BLaER1 treated with 17β-estradiol and CSF1 and Interleukin-3, amounts not matched to agents 10 nM and 100 nM (cell line): ENCODE measurements at regions not wholly inside any gene's neighbourhood (a gene's known extent, or its start where the extent isn't known, plus 50 kb on each side); places are given as distances from the start of the nearest gene placed in this dataset.
"Not testable (repeated sequence)": the region's sequence is repeated elsewhere in the genome, so short reads cannot be mapped to it uniquely, and the experiment has no call there.

ENCODE experiments used
- H3K27ac ChIP-seq, 11 experiments: shearing (Covaris generic); formaldehyde crosslinking; 2 replicates each; pipeline ENCODE4 v1.8.1; 2022
- H3K27me3 ChIP-seq, 11 experiments: shearing (Covaris generic); formaldehyde crosslinking; 2 replicates each; pipeline ENCODE4 v1.8.1; 2022
- H3K36me3 ChIP-seq, 11 experiments: shearing (Covaris generic); formaldehyde crosslinking; 2 replicates each; pipeline ENCODE4 v1.8.1; 2022
- H3K4me1 ChIP-seq, 10 experiments: shearing (Covaris generic); formaldehyde crosslinking; 2 replicates each; pipeline ENCODE4 v1.8.1; 2022
- H3K4me2 ChIP-seq, 11 experiments: shearing (Covaris generic); formaldehyde crosslinking; 2 replicates each; pipeline ENCODE4 v1.8.1; 2022
- H3K4me3 ChIP-seq, 10 experiments: shearing (Covaris generic); formaldehyde crosslinking; 2 replicates each; pipeline ENCODE4 v1.8.1; 2022
- H3K9ac ChIP-seq, 11 experiments: shearing (Covaris generic); formaldehyde crosslinking; 2 replicates each; pipeline ENCODE4 v1.8.1; 2022
- H3K9me3 ChIP-seq, 11 experiments: shearing (Covaris generic); formaldehyde crosslinking; replicated peaks in 1 of 11; 2 replicates each; pipeline ENCODE4 v1.8.1; 2022
- H4K20me1 ChIP-seq, 11 experiments: shearing (Covaris generic); formaldehyde crosslinking; 2 replicates each; pipeline ENCODE4 v1.8.1; 2022
- Cebpa-rat ChIP-seq, 11 experiments: shearing (Covaris generic); IDR thresholded peaks; 2 replicates each; pipeline ENCODE4 v1.8.1; 2022

GRCh38 chr4:128542047-128542446 is 254.4 kb upstream of the PGRMC2 start:
- Histone ChIP-seq H3K4me2 (no peak overlapping the region), H4K20me1 (no peaks in the 10 kb centered on the region), H3K4me1 (peaks cover 0 to 6% (median 0%) of the 10 kb centered on the region in 10 experiments; a peak in 2 of 20 replicates), H3K4me3 (no peak overlapping the region), H3K27ac (no peak overlapping the region), H3K9me3 (no peaks in the 10 kb centered on the region), H3K27me3 (no peaks in the 10 kb centered on the region), H3K9ac (no peak overlapping the region), H3K36me3 (no peaks in the 10 kb centered on the region)
- TF ChIP-seq Cebpa-rat (IDR thresholded peaks at IDR 0.05), result no peak

GRCh38 chr4:128540122-128540521 is 252.5 kb upstream of the PGRMC2 start:
- no peak for TF ChIP-seq Cebpa-rat (IDR thresholded peaks at IDR 0.05)
- no peak overlapping the region for H3K27ac ChIP-seq
- peaks cover 0 to 6% (median 0%) of the 10 kb centered on the region in 10 experiments; a peak in 2 of 20 replicates for H3K4me1 ChIP-seq
- no peak overlapping the region for H3K4me2 ChIP-seq
- no peak overlapping the region for H3K4me3 ChIP-seq
- no peaks in the 10 kb centered on the region for H4K20me1 ChIP-seq
- H3K9me3 ChIP-seq, result peaks cover 0 to 11% (median 4%) of the 10 kb centered on the region in 11 experiments; a peak in 5 of 22 replicates
- no peak overlapping the region for H3K9ac ChIP-seq
- H3K36me3 ChIP-seq, result no peaks in the 10 kb centered on the region
- no peaks in the 10 kb centered on the region for H3K27me3 ChIP-seq

GRCh38 chr4:128538111-128538882 is 250.7 kb upstream of the PGRMC2 start:
- Histone ChIP-seq H3K4me3 (no peak overlapping the region), H3K4me2 (no peak overlapping the region), H3K27me3 (no peaks in the 10 kb centered on the region), H3K36me3 (no peaks in the 10 kb centered on the region), H4K20me1 (no peaks in the 10 kb centered on the region), H3K4me1 (peaks cover 0 to 6% (median 0%) of the 10 kb centered on the region in 10 experiments; a peak in 2 of 20 replicates), H3K27ac (no peak overlapping the region), H3K9ac (no peak overlapping the region), H3K9me3 (peaks cover 0 to 13% (median 4%) of the 10 kb centered on the region in 11 experiments; a peak in 5 of 22 replicates)
- TF ChIP-seq Cebpa-rat (IDR thresholded peaks at IDR 0.05), result no peak

GRCh38 chr4:128536746-128537145 is 249.1 kb upstream of the PGRMC2 start:
- peaks cover 0 to 13% (median 4%) of the 10 kb centered on the region in 11 experiments; a peak in 5 of 22 replicates for H3K9me3 ChIP-seq

GRCh38 chr4:128535510-128535909 is 247.9 kb upstream of the PGRMC2 start:
- not testable (repeated sequence) for H3K4me3 ChIP-seq, H3K4me1 ChIP-seq, H3K27ac ChIP-seq, H3K9ac ChIP-seq, H4K20me1 ChIP-seq, H3K36me3 ChIP-seq, H3K27me3 ChIP-seq, H3K4me2 ChIP-seq
- H3K9me3 ChIP-seq, result peaks cover 0 to 13% (median 4%) of the 10 kb centered on the region in 11 experiments; a peak in 5 of 22 replicates

More at GRCh38 chr4:128536746-128537145, 249.1 kb upstream of the PGRMC2 start:
- no peak for TF ChIP-seq Cebpa-rat (IDR thresholded peaks at IDR 0.05)
- no peaks in the 10 kb centered on the region for H4K20me1 ChIP-seq
- no peak overlapping the region for H3K4me2 ChIP-seq
- H3K27ac ChIP-seq, result no peak overlapping the region
- H3K4me3 ChIP-seq, result no peak overlapping the region
- H3K4me1 ChIP-seq, result peaks cover 0 to 6% (median 0%) of the 10 kb centered on the region in 10 experiments; a peak in 2 of 20 replicates
- H3K9ac ChIP-seq, result no peak overlapping the region
- H3K36me3 ChIP-seq, result no peaks in the 10 kb centered on the region
- H3K27me3 ChIP-seq, result no peaks in the 10 kb centered on the region

GRCh38 chr4:128528793-128529553 is 241.4 kb upstream of the PGRMC2 start:
- H3K4me2 ChIP-seq, result peak overlapping the region in 1 of 11 experiments; percentile 31; a peak in 1 of 22 replicates
- no peaks in the 10 kb centered on the region for H3K27me3 ChIP-seq
- no peaks in the 10 kb centered on the region for H3K9me3 ChIP-seq
- no peaks in the 10 kb centered on the region for H3K36me3 ChIP-seq
- H3K4me3 ChIP-seq, result no peak overlapping the region
- H4K20me1 ChIP-seq, result no peaks in the 10 kb centered on the region
- no peak overlapping the region for H3K9ac ChIP-seq
- H3K4me1 ChIP-seq, result peaks cover 5 to 32% (median 17%) of the 10 kb centered on the region in 10 experiments; a peak in 17 of 20 replicates
- H3K27ac ChIP-seq, result no peak overlapping the region
- TF ChIP-seq Cebpa-rat (IDR thresholded peaks at IDR 0.05), result no peak

- H3K36me3 ChIP-seq, result no peaks in the 10 kb centered on the region
- H3K4me1 ChIP-seq, result peaks cover 5 to 32% (median 17%) of the 10 kb centered on the region in 10 experiments; a peak in 17 of 20 replicates
- peak overlapping the region in 1 of 11 experiments; percentile 15; a peak in 1 of 22 replicates for H3K4me2 ChIP-seq
- H3K9me3 ChIP-seq, result no peaks in the 10 kb centered on the region
- H3K4me3 ChIP-seq, result no peak overlapping the region
- H3K27me3 ChIP-seq, result no peaks in the 10 kb centered on the region
- no peak for TF ChIP-seq Cebpa-rat (IDR thresholded peaks at IDR 0.05)
- no peaks in the 10 kb centered on the region for H4K20me1 ChIP-seq
- no peak overlapping the region for H3K27ac ChIP-seq
- H3K9ac ChIP-seq, result no peak overlapping the region
Measured at GRCh38 chr4:128527946-128528576, 240.4 kb upstream of the PGRMC2 start.

- no peaks in the 10 kb centered on the region for H3K27me3 ChIP-seq
- H3K4me3 ChIP-seq, result no peak overlapping the region
- H3K4me2 ChIP-seq, result no peak overlapping the region
- no peak for TF ChIP-seq Cebpa-rat (IDR thresholded peaks at IDR 0.05)
- H3K9ac ChIP-seq, result no peak overlapping the region
- H3K4me1 ChIP-seq, result peaks cover 5 to 32% (median 17%) of the 10 kb centered on the region in 10 experiments; a peak in 17 of 20 replicates
- H4K20me1 ChIP-seq, result no peaks in the 10 kb centered on the region
- no peaks in the 10 kb centered on the region for H3K36me3 ChIP-seq
- no peak overlapping the region for H3K27ac ChIP-seq
- no peaks in the 10 kb centered on the region for H3K9me3 ChIP-seq
Measured at GRCh38 chr4:128527351-128527750, 239.7 kb upstream of the PGRMC2 start.
